ENCODE measurements at regions not wholly inside any gene's neighbourhood (a gene's known extent, or its start where the extent isn't known, plus 50 kb on each side); places are given as distances from the start of the nearest gene placed in this dataset.

GRCh38 chr2:23204685-23205242, 180.2 kb upstream of the KLHL29 start:
- intact Hi-C loops (cut with micrococcal nuclease; ENCODE audit: unreplicated experiment) = no loop called here

GRCh38 chr2:23206650-23207049, 178.3 kb upstream of the KLHL29 start:
- intact Hi-C loops (cut with micrococcal nuclease; ENCODE audit: unreplicated experiment) = no loop called here
- H3K27me3 Mint-ChIP-seq (ENCODE audit: insufficient read depth, unreplicated experiment) = no peaks in the 10 kb centered on the region
- no peak for DNase-seq
- ChIA-PET CTCF (no interaction called here), POLR2A (no interaction called here)
- H3K27ac Mint-ChIP-seq (ENCODE audit: unreplicated experiment) = no peak overlapping the region
- H3K36me3 Mint-ChIP-seq (ENCODE audit: insufficient read depth, unreplicated experiment) = no peaks in the 10 kb centered on the region
- no peak for TF ChIP-seq CTCF (IDR thresholded peaks at IDR 0.05; ENCODE audit: insufficient read depth in 1 of 2, low read depth in 1 of 2, low read length in 1 of 2, severe bottlenecking in 1 of 2, unreplicated experiment in 1 of 2)
- peaks cover 26% of the 10 kb centered on the region for H3K4me1 Mint-ChIP-seq (ENCODE audit: low read depth, unreplicated experiment)
- Histone ChIP-seq H3K36me3 (ENCODE audit: control insufficient read depth, insufficient read depth, low read length) (no peaks in the 10 kb centered on the region), H3K4me3 (ENCODE audit: low read depth, low read length) (no peak overlapping the region), H3K9me3 (no peaks in the 10 kb centered on the region), H3K4me1 (peaks cover 17% of the 10 kb centered on the region; the same call in 1 of the 2 replicates), H3K27me3 (replicated peaks; ENCODE audit: control insufficient read depth, insufficient read depth, low read length) (no peaks in the 10 kb centered on the region)
- H3K4me3 Mint-ChIP-seq (ENCODE audit: unreplicated experiment) = no peak overlapping the region
- H3K9me3 Mint-ChIP-seq (ENCODE audit: unreplicated experiment) = no peaks in the 10 kb centered on the region
- no TSS peak for BruUV-seq (replicated peaks)

More at GRCh38 chr2:23204685-23205242, 180.2 kb upstream of the KLHL29 start:
- H3K27ac Mint-ChIP-seq (ENCODE audit: unreplicated experiment) = no peak overlapping the region
- ChIA-PET CTCF (no interaction called here), POLR2A (no interaction called here)
- DNase-seq = no peak
- H3K27me3 Mint-ChIP-seq (ENCODE audit: insufficient read depth, unreplicated experiment) = no peaks in the 10 kb centered on the region
- no peak for TF ChIP-seq CTCF (IDR thresholded peaks at IDR 0.05; ENCODE audit: insufficient read depth in 1 of 2, low read depth in 1 of 2, low read length in 1 of 2, severe bottlenecking in 1 of 2, unreplicated experiment in 1 of 2)
- Histone ChIP-seq H3K4me3 (ENCODE audit: low read depth, low read length) (no peak overlapping the region), H3K27me3 (replicated peaks; ENCODE audit: control insufficient read depth, insufficient read depth, low read length) (no peaks in the 10 kb centered on the region), H3K4me1 (0 out of 2 replicates have a peak, but pooled peaks cover 4% of the 10 kb centered on the region), H3K9me3 (no peaks in the 10 kb centered on the region), H3K36me3 (ENCODE audit: control insufficient read depth, insufficient read depth, low read length) (no peaks in the 10 kb centered on the region)
- H3K36me3 Mint-ChIP-seq (ENCODE audit: insufficient read depth, unreplicated experiment) = no peaks in the 10 kb centered on the region
- peaks cover 21% of the 10 kb centered on the region for H3K4me1 Mint-ChIP-seq (ENCODE audit: low read depth, unreplicated experiment)
- no peak overlapping the region for H3K4me3 Mint-ChIP-seq (ENCODE audit: unreplicated experiment)
- peaks cover 8% of the 10 kb centered on the region for H3K9me3 Mint-ChIP-seq (ENCODE audit: unreplicated experiment)
- no TSS peak for BruUV-seq (replicated peaks)

GRCh38 chr2:23207871-23208270, 177.1 kb upstream of the KLHL29 start:
- H3K9me3 Mint-ChIP-seq (ENCODE audit: unreplicated experiment) = no peaks in the 10 kb centered on the region
- BruUV-seq (replicated peaks) = no TSS peak
- Histone ChIP-seq H3K27me3 (replicated peaks; ENCODE audit: control insufficient read depth, insufficient read depth, low read length) (no peaks in the 10 kb centered on the region), H3K9me3 (peaks cover 4% of the 10 kb centered on the region; the same call in 1 of the 2 replicates), H3K4me3 (ENCODE audit: low read depth, low read length) (no peak overlapping the region), H3K4me1 (peaks cover 29% of the 10 kb centered on the region), H3K36me3 (ENCODE audit: control insufficient read depth, insufficient read depth, low read length) (no peaks in the 10 kb centered on the region)
- no peak for DNase-seq
- H3K4me3 Mint-ChIP-seq (ENCODE audit: unreplicated experiment) = no peak overlapping the region
- no peak for TF ChIP-seq CTCF (IDR thresholded peaks at IDR 0.05; ENCODE audit: insufficient read depth in 1 of 2, low read depth in 1 of 2, low read length in 1 of 2, severe bottlenecking in 1 of 2, unreplicated experiment in 1 of 2)
- CTCF ChIA-PET = no interaction called here
- H3K4me1 Mint-ChIP-seq (ENCODE audit: low read depth, unreplicated experiment) = peaks cover 34% of the 10 kb centered on the region
- intact Hi-C loops (cut with micrococcal nuclease; ENCODE audit: unreplicated experiment) = no loop called here
- POLR2A ChIA-PET = no interaction called here
- H3K27ac Mint-ChIP-seq (ENCODE audit: unreplicated experiment) = no peak overlapping the region
- no peaks in the 10 kb centered on the region for H3K36me3 Mint-ChIP-seq (ENCODE audit: insufficient read depth, unreplicated experiment)
- H3K27me3 Mint-ChIP-seq (ENCODE audit: insufficient read depth, unreplicated experiment) = no peaks in the 10 kb centered on the region

Measured in Caco-2 (cell line).